HEK293 (cell line): ENCODE measurements at regions not wholly inside any gene's neighbourhood (a gene's known extent, or its start where the extent isn't known, plus 50 kb on each side); places are given as distances from the start of the nearest gene placed in this dataset.

Experiments
- CTCF ChIA-PET: fragments of 350-600 bp; formaldehyde crosslinking; extraction: SDS; loops from one replicate; lab custom pipeline; 2021; ENCODE audit warnings: antibody characterized with exemption; lab: Yijun Ruan, JAX
- POLR2A ChIA-PET: fragments of 300-600 bp; formaldehyde crosslinking; extraction: SDS; loops from one replicate; lab custom pipeline; 2020; ENCODE audit warnings: antibody characterized with exemption, inconsistent platforms; lab: Yijun Ruan, JAX
- H3K27ac ChIP-seq: fragments of 200-500 bp; sonication (Bioruptor generic); 2 replicates; pipeline ENCODE4 v1.5.1; 2014; ENCODE audit warnings: low read depth, low read length, control low read depth, inconsistent platforms; ENCODE audit errors: extremely low read depth
- H3K36me3 ChIP-seq, 2 experiments: fragments of 200-500 bp in 1 of 2; sonication (Bioruptor generic) in 1 of 2; 1 replicate in 1 of 2; 2 replicates in 1 of 2; pipeline ENCODE4 v1.5.1; 2014 to 2017; ENCODE audit warnings: inconsistent platforms in 2 of 2, low read length in 2 of 2; ENCODE audit not compliant: control insufficient read depth in 2 of 2, insufficient read depth in 1 of 2
- H3K4me1 ChIP-seq: fragments of 200-500 bp; sonication (Bioruptor generic); 2 replicates; pipeline ENCODE4 v1.5.1; 2014; ENCODE audit warnings: mild to moderate bottlenecking, low read length, inconsistent platforms; ENCODE audit not compliant: control insufficient read depth, insufficient read depth
- H3K4me3 ChIP-seq: 2 replicates; pipeline ENCODE4 v1.5.1; 2011; ENCODE audit warnings: low read depth, mild to moderate bottlenecking, control low read depth, low read length, moderate library complexity
- H3K9me3 ChIP-seq: fragments of 200-500 bp; sonication (Bioruptor generic); 2 replicates; pipeline ENCODE4 v1.5.1; 2014; ENCODE audit warnings: low read depth, low read length, inconsistent platforms; ENCODE audit not compliant: control insufficient read depth, insufficient read depth
- HOXA7 ChIP-seq: sonication (generic); formaldehyde crosslinking; IDR thresholded peaks from 2 replicates; pipeline ENCODE4 v1.8.1; 2022; ENCODE audit warnings: missing genetic modification reagents, borderline replicate concordance
- MZF1 ChIP-seq: fragments of 450-650 bp; formaldehyde crosslinking; IDR thresholded peaks from 2 replicates; pipeline ENCODE4 v1.5.1; 2017; ENCODE audit warnings: missing biosample characterization, missing genetic modification characterization, borderline replicate concordance
- PRDM1 ChIP-seq: fragments of 450-650 bp; formaldehyde crosslinking; IDR thresholded peaks from 2 replicates; pipeline ENCODE4; 2016; ENCODE audit warnings: missing biosample characterization, missing genetic modification characterization
- RBAK ChIP-seq: fragments of 450-650 bp; formaldehyde crosslinking; IDR thresholded peaks from 2 replicates; pipeline ENCODE4 v1.5.1; 2016; ENCODE audit warnings: missing biosample characterization, missing genetic modification characterization
- ZBTB10 ChIP-seq: fragments of 450-650 bp; formaldehyde crosslinking; IDR thresholded peaks from 2 replicates; pipeline ENCODE4 v1.5.1; 2016; ENCODE audit warnings: missing biosample characterization, missing genetic modification characterization
- ZBTB11 ChIP-seq: fragments of 450-650 bp; formaldehyde crosslinking; conservative IDR thresholded peaks from 2 replicates; pipeline ENCODE4 v1.5.1; 2016; ENCODE audit warnings: low read depth, missing biosample characterization, missing genetic modification characterization
- ZBTB48 ChIP-seq: fragments of 450-650 bp; formaldehyde crosslinking; IDR thresholded peaks from 2 replicates; pipeline ENCODE4 v1.5.1; 2016; ENCODE audit warnings: missing biosample characterization, missing genetic modification characterization
- ZFP3 ChIP-seq: fragments of 450-650 bp; formaldehyde crosslinking; IDR thresholded peaks from 2 replicates; pipeline ENCODE4 v1.5.1; 2016; ENCODE audit warnings: low read depth, missing biosample characterization, missing genetic modification characterization
- ZNF114 ChIP-seq: fragments of 450-650 bp; formaldehyde crosslinking; IDR thresholded peaks from 2 replicates; pipeline ENCODE4 v1.5.0; 2017; ENCODE audit warnings: missing biosample characterization, missing genetic modification characterization
- ZNF140 ChIP-seq: fragments of 450-650 bp; formaldehyde crosslinking; IDR thresholded peaks from 2 replicates; pipeline ENCODE4 v1.5.1; 2016; ENCODE audit warnings: missing biosample characterization, missing genetic modification characterization
- ZNF175 ChIP-seq: fragments of 450-650 bp; formaldehyde crosslinking; IDR thresholded peaks from 2 replicates; pipeline ENCODE4 v1.5.1; 2016; ENCODE audit warnings: missing biosample characterization, missing genetic modification characterization
- ZNF292 ChIP-seq: fragments of 450-650 bp; formaldehyde crosslinking; IDR thresholded peaks from 2 replicates; pipeline ENCODE4 v1.5.1; 2016; ENCODE audit warnings: low read depth, missing biosample characterization, missing genetic modification characterization, borderline replicate concordance
- ZNF341 ChIP-seq: fragments of 450-650 bp; formaldehyde crosslinking; IDR thresholded peaks from 2 replicates; pipeline ENCODE4; 2016; ENCODE audit warnings: low read depth, missing biosample characterization, missing genetic modification characterization
- ZNF37A ChIP-seq: fragments of 450-650 bp; IDR thresholded peaks from 2 replicates; pipeline ENCODE4 v1.5.1; 2018; ENCODE audit warnings: missing biosample characterization, missing genetic modification characterization
- ZNF391 ChIP-seq: fragments of 450-650 bp; formaldehyde crosslinking; IDR thresholded peaks from 2 replicates; pipeline ENCODE4 v1.5.1; 2016; ENCODE audit warnings: low read depth, missing biosample characterization, missing genetic modification characterization, borderline replicate concordance
- ZNF398 ChIP-seq: fragments of 450-650 bp; formaldehyde crosslinking; IDR thresholded peaks from 2 replicates; pipeline ENCODE4 v1.5.1; 2017; ENCODE audit warnings: missing biosample characterization, missing genetic modification characterization
- ZNF404 ChIP-seq: fragments of 450-650 bp; formaldehyde crosslinking; IDR thresholded peaks from 2 replicates; pipeline ENCODE4 v1.5.1; 2017; ENCODE audit warnings: missing biosample characterization, missing genetic modification characterization
- ZNF426 ChIP-seq: fragments of 450-650 bp; formaldehyde crosslinking; IDR thresholded peaks from 2 replicates; pipeline ENCODE4 v1.5.1; 2017; ENCODE audit warnings: missing biosample characterization, missing genetic modification characterization, mild to moderate bottlenecking, inconsistent platforms, moderate library complexity
- ZNF48 ChIP-seq: fragments of 450-650 bp; formaldehyde crosslinking; IDR thresholded peaks from 2 replicates; pipeline ENCODE4 v1.5.1; 2016; ENCODE audit warnings: missing biosample characterization, missing genetic modification characterization
- ZNF558 ChIP-seq: fragments of 450-650 bp; formaldehyde crosslinking; IDR thresholded peaks from 2 replicates; pipeline ENCODE4 v1.5.1; 2016; ENCODE audit warnings: missing biosample characterization, missing genetic modification characterization
- ZNF677 ChIP-seq: fragments of 450-650 bp; IDR thresholded peaks from 2 replicates; pipeline ENCODE4 v1.5.0; 2018; ENCODE audit warnings: missing biosample characterization, mild to moderate bottlenecking, missing genetic modification characterization, moderate library complexity
- ZNF707 ChIP-seq: fragments of 450-650 bp; formaldehyde crosslinking; IDR thresholded peaks from 2 replicates; pipeline ENCODE4 v1.5.1; 2016; ENCODE audit warnings: missing biosample characterization, missing genetic modification characterization
- ZNF768 ChIP-seq: fragments of 450-650 bp; formaldehyde crosslinking; IDR thresholded peaks from 2 replicates; pipeline ENCODE4 v1.5.1; 2018; ENCODE audit warnings: missing biosample characterization, mild to moderate bottlenecking, missing genetic modification characterization
- ZSCAN30 ChIP-seq: fragments of 450-650 bp; IDR thresholded peaks from 2 replicates; pipeline ENCODE4 v1.5.1; 2018; ENCODE audit warnings: missing biosample characterization, mild to moderate bottlenecking, missing genetic modification characterization, moderate library complexity

- no peak for TF ChIP-seq ZBTB11 (tag by site-specific recombination)
- no peak for TF ChIP-seq ZBTB10 (tag by site-specific recombination)
- no peak for TF ChIP-seq ZNF707 (tag by site-specific recombination)
- TF ChIP-seq ZNF175 (tag by site-specific recombination) = no peak
- TF ChIP-seq ZNF558 (tag by site-specific recombination) = no peak
- TF ChIP-seq ZNF114 = no peak
- no peak for TF ChIP-seq ZNF677 (tag by site-specific recombination)
- TF ChIP-seq HOXA7 (CRISPR knock-in tag) = no peak
- no peak for TF ChIP-seq ZNF48
These were observed 178.0 kb upstream of the FAM3C start (continued) for GRCh38 chr7:121574109-121574508.

GRCh38 chr7:121572615-121573014, 176.5 kb upstream of the FAM3C start:
- ChIA-PET POLR2A (no interaction called here), CTCF (interaction anchor here (0.6 to 0.8 kb wide), 2 partner anchors 8 to 415 kb away, joined by 3 read pairs; no protein-coding TSS in a partner anchor)
- no peaks in the 10 kb centered on the region for H3K36me3 ChIP-seq
- H3K9me3 ChIP-seq = no peaks in the 10 kb centered on the region
- TF ChIP-seq ZNF426 (tag by site-specific recombination) (no peak), ZFP3 (no peak), ZNF37A (tag by site-specific recombination) (no peak), RBAK (tag by site-specific recombination) (no peak), ZNF404 (tag by site-specific recombination) (no peak), ZNF292 (tag by site-specific recombination) (no peak), PRDM1 (tag by site-specific recombination) (no peak), ZNF341 (tag by site-specific recombination) (no peak), ZNF768 (tag by site-specific recombination) (no peak), ZSCAN30 (tag by site-specific recombination) (no peak), ZNF140 (tag by site-specific recombination) (no peak), ZNF391 (tag by site-specific recombination) (no peak), MZF1 (tag by site-specific recombination) (no peak), ZNF398 (tag by site-specific recombination) (no peak), ZBTB48 (tag by site-specific recombination) (no peak)
- H3K4me1 ChIP-seq = no peaks in the 10 kb centered on the region
- H3K4me3 ChIP-seq = no peak overlapping the region
- H3K27ac ChIP-seq = no peak overlapping the region
